GM19025 (cell line): ENCODE measurements at regions not wholly inside any gene's neighbourhood (a gene's known extent, or its start where the extent isn't known, plus 50 kb on each side); places are given as distances from the start of the nearest gene placed in this dataset.
"Not testable (repeated sequence)": the region's sequence is repeated elsewhere in the genome, so short reads cannot be mapped to it uniquely, and the experiment has no call there.

Experiments
- ATAC-seq: cut with Tn5 transposase; IDR thresholded peaks from one replicate; pipeline ENCODE4 v1.9.1; 2021; ENCODE audit warnings: mild to moderate bottlenecking, low read depth, moderate library complexity; ENCODE audit not compliant: unreplicated experiment

DNA sequence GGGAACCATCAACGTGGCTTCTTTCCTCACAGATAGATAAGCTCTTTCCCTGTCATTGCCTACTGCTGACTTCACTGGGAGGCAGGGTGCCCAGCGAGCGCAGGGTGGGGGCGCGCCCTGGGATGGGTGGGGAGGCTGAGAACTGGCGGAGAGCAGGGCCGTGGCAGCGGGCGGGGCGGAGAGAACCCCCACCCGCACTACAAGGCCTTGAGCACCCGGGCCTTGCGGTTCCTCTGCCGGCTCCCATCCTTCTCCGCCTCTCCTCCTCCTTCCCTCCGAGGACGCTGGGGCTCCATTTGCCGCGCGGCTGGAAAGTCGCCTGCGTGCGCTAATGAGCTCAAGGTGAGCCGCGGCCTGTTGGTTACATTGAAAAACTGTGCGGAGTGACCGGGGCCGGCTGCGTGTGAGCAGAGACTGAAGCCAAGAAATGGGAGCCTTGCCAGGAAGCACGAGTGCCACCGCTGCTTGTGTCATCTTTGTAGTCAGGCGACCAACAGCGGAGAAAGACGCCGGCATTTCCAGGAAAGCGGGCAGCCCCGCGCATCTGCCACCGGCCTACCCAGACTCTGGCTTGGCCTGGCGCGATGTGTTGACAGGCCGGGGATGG lies 963.5 kb upstream of the SLC35B3 start:
- no peak for ATAC-seq

DNA sequence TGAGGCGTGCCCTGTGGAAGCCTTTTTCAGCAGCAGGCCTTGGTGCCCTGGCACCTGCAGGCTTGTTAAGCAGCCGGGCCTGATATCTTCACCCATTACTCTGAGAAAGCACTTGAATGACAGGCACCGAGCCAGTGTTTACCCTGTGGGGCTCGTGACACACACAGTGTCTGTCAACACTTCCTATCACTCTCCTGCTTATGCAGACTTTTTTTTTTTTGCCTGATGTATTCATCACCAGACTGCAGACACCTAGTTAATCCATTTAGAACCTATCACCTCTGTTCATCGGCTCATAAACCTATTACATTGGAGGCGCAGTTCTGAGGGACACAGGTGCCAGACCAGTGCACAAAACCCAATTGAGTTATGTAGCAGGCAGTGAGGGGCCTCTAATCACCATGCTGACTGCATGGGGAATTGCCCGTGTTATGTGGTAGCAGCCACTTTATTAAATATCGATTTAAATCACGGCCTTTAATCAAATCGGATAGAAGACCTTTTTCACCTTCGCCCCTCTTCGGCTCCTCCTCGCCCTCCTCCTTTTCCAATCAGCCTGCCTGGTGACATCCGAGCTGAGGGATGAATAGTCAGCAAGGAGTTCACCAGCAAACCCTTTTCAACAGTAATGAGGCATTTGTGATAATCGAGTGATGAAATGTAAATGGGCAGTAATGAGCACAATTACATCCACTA lies 962.9 kb upstream of the SLC35B3 start:
- no peak for ATAC-seq

DNA sequence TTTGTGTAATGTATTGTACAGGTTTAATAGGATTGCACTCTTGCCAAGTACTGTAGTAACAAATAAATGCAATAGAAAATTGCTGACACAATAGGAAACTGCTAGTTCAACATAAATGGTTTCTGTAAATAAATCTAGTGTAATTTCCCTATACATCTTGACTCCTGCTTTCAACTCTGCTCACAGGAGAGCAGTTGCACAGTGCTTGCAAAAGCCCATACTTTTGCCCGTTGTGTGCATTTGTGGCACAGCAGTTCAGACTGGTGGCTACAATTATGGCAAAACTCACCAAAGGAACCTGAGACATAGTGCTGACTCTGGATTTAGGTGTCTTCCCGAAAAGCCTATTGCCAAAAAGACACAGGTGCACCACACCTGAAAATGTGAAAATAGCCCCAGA lies 953.3 kb upstream of the SLC35B3 start:
- ATAC-seq = no peak

DNA sequence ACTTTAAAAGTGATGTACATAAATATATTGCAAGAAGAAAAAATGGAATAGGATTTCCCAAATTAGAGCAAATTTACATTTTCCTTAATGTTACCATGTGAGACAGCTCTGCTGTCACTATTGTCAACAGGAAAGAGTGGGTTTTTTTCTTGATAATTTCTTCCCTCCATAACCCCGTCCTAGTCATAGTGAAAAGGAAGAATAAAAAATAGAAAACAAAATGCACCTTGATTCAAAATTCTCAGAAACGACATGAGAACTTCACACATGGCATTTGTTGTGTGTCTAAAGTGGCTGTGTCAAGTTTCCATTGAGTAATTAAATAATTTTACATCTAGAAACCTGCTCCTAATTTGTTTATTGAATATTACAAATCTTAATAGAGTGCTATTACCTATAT lies 945.2 kb upstream of the SLC35B3 start:
- no peak for ATAC-seq

DNA sequence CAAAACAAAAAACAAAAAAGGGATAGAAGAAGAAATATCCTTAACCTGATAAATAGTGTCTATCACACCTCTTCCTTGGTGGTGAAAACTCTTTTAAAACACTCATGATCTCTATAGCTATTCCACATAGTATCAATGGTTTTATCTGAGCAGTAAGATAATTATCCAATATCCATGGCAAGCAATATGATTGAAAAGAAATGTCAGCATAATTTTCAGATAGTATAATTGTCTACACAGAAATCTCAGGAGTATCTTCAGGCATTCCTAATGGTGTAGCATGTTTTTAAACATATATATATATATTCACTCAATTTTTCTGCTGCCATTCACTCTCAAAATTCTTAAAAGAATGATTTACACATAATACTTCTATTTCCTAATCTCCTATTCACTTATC lies 938.0 kb upstream of the SLC35B3 start:
- no peak for ATAC-seq

DNA sequence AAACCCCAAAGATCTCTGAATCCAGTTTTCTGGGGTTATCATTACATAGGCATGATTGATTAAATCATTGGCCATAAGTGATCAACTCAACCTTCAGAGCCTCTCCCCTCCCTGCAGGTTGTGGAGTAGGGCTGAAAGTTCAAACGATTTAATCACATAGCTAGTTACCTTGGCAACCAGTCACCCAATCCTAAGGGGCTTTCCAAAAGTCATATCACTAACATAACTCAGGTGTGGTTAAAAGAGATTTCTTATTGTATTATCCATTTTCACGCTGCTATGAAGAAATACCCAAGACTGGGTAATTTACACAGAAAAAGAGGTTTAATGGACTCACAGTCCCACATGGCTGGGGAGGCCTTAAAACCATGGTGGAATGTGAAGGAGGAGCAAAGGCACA lies 935.1 kb upstream of the SLC35B3 start:
- no peak for ATAC-seq

DNA sequence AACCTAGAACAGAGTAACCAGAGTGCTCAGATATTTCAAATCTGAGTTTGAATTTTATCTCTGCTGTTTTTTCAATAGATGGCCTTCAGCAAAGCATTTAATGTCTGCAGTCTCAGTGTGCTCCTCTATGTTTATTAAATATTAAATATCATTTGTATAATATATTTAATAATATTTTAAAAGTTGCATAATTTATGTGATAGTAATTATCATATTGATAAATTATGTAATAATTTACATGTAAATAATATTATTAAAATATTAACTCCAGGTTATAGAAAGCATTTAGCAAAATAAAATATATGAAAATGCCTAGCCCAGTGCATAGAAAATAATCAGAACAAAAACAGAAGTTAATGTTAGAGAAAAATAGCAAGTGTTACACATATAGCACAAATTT lies 930.0 kb upstream of the SLC35B3 start:
- no peak for ATAC-seq

DNA sequence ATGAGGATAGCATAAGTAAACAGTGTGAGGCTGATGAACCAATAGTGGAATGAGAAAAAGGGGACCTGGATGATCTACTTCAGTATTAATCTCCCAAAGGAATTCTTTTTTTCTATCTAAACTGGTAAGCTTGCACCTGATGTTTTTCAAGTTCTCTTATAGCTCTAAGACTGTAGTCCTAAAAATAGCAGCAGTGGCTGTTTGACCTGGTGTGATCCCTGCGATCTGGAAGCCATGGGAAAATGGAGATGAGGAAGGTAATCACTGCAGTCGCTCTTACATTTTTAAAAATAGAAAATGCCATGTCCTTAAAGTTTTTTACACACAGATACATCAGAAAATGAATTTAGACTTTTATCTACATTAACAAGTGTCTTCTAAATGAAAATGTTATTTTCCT lies 926.4 kb upstream of the SLC35B3 start:
- no peak for ATAC-seq

DNA sequence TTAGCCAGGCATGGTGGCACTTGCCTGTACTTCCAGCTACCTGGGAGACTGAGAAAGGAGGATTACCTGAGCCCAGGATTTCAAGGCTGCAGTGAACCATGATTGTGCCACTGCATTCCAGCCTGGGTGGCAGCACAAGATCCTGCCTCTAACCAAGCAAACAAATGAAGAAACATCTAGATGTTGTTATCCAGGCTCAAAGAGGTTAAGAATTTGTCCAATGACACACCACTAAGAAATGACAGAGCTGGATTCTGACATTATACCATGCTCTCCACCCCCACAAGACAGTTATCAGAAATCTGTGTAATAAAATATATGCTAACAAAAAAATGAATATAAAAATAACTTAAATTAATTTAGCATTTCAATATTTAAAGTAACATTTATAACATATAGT lies 925.5 kb upstream of the SLC35B3 start:
- ATAC-seq = no peak

DNA sequence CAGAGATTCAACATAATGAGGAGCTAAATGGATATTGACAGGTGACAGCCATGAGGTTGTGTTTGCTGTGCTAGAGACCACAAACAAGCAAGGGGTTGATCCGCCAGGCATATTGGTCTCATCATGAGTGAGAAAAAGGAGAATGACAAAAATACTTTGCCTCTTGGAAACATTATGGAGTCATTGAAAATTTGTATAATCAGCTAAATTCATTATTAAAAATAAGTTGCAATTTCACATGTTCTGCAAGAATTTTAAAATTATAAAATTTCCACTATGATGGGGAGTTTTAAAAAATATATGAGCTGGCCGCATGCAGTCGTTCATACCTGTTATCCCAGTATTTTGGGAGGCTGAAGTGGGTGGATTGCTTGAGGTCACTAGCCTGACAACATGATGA lies 912.3 kb upstream of the SLC35B3 start:
- no peak for ATAC-seq

DNA sequence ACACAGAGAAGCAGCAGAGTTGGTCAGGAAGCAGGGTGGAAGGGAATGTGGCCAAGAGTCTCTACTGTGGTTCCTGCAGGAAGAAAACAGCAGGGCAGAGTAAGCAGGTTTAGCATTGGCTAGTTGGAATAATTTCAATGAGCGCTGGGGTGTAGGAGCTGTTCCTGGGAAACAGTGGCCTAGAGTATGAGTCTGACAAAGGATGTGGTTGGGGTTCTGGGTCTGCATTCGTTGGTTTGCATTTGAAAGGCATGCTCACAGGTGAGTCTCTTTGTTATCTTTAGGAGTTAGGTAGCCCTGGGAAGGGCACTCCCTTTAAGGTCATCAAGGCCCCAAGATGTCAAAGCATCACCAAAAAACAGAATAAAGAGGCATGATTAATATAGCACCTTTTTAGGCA lies 911.6 kb upstream of the SLC35B3 start:
- ATAC-seq = no peak

DNA sequence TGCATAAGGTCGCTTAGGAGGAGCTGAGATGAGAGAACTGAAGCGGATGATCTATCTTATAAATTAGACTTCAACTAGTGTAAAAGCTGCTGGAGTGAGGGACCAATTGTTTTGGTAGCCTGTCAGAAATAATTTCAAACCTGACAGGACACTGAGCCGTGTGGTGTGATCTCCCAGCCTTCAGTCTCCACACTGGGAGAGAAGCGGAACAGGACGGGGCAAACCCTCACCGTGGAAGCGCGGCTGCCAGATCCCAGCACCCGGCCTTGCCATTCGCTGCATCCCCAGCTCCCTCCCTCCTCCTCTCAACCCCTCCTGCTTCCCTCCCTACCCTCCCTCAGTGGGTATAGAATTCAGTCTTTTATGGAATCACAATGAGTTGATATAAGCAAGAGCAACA lies 900.1 kb upstream of the SLC35B3 start:
- ATAC-seq = no peak

DNA sequence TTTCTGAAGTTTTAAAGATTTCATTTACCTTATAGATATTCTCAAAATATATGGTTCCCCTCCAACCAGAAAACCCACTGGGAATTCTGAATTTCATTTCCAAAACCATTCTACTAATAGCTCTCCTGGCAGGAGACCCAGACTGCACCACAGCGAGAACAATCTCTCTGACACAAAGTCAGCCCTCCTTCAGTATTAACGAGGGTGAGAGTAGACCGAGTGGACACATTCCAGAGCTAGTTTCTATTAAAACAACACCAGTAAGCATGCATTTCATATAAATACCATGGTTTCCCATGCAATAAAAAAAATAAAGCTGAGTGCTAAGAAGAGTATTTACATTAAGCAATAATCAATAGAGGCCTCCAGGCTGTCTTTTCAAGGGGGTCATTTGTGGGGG lies 899.6 kb upstream of the SLC35B3 start:
- ATAC-seq = no peak

DNA sequence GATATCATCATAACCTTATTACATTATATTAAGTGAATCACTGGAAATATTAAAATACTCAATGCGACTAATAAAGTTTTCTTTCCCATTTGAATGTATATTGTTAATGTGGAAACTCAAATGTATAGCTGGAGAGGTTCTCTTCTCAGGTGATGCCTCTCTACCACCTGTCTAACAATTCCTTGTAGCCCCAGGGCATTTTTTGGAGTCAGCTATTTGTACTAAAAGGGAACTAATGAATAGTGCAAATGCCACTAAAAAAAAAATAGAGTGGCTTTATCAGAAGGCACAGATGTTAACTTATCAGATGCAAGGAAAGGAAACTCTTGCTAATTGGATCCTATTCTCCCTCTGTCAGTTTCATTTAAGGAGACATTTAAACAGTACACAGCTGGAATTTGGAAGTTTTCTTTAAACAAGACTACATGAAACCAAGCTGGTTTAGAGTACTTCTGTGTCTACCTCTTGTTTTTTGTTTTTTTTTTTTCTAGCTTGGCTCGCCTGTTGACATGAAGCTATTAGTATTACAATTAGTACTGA lies 897.0 kb upstream of the SLC35B3 start:
- ATAC-seq = no peak

DNA sequence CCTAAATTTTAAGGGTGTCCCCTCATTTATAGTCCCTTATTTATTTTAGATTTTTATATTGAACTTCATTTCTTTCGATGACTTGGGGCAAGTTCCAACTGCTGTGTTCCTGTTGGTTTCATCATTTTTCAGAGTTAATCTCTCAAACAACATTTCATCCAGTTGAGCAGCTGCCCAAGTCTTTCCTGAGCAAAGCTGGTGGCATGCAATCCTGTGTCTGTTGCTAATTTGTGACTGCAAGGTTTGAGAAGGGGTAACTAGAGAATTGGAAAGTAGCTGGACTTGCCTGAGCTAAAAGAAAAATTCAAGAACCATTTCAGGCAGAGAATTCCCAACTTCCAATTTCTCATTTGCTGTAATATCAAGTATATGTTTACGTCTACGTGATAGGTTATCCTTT lies 881.5 kb upstream of the SLC35B3 start:
- ATAC-seq = no peak

DNA sequence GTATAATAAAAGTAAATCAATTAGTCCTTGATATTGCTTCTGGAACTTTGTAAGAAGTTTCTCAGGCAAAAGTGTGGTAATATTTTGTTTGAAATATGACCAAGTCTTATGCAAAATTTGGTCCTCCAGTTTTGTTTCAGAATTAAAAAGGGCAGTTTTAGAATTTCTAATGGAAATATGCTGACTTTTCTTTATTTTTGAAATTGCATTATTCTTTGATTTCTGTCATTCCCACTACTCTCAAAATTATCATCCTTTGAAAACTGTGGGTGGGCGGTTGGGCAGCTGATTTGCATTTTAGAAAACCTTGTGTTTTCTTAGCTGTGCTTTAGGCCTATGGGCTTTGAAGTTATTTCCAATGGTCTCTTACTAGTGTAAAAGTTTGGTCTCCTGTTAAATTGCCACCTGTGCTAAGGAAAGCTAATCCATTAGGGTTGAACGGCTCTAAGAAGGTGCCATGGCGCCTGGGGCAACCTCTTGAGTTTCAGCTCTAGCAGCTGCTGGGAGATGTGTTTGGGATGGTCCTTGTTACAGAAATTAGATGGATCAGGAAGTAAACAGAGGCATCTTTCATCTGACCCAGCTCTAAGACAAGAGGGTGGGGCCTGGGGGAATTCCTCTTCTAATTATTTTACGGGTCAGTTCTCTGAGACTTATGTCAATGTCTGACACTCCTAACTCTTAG lies 880.8 kb upstream of the SLC35B3 start:
- no peak for ATAC-seq

DNA sequence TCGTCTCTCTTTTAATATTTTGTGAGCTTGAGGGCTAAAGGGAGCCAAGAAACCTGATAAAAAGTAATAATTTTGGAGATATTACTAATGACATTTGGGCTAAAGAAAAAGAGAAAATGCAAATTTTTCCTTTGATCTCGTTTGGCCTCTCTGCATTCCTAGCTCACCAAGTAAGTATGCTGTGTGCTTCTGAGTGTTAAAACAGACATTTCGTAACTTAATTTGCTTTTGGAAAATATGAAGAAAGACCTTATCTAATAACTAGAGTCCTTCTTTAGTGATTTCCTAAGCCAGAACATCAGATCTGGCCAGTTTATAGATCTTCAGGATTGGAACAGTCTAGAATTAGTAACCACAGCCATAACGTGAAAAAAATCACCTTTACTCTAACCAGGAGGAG lies 872.9 kb upstream of the SLC35B3 start:
- ATAC-seq = no peak

DNA sequence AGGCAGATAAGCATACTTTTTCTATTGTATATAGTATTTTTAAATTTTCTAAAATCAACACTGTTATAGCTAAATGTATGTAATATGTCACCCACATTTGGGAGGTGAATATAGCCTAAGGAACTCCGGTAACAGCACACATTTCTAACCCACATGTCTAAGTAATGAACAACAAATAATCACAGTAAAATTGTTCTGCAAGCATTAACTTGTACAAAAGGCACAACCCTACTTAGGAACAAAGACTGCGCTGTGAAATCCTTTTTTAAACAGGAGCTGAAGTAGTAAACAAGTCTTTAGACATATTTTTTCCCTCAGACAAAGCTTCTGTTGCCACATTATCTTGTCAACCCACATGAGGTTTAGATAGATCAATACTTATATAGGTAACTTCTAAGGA lies 872.4 kb upstream of the SLC35B3 start:
- ATAC-seq = no peak

DNA sequence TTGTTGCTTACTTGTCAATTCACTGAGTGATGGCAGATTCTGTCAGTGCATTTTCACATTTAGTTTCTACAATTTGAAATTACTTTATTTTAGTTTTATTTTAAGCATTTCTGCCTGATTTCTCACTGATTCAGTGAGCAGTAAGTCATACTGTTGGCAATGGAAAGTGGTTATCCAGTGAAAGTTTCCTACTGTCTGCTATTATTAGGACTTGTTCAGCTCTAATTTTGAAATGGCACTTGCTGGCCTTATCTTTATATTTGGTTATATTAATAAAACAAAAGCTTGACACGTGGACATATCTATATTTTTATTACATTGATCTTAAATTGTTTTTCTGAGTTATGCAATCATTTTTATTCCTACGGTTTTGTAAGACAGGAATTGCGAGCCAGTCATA lies 871.8 kb upstream of the SLC35B3 start:
- no peak for ATAC-seq

DNA sequence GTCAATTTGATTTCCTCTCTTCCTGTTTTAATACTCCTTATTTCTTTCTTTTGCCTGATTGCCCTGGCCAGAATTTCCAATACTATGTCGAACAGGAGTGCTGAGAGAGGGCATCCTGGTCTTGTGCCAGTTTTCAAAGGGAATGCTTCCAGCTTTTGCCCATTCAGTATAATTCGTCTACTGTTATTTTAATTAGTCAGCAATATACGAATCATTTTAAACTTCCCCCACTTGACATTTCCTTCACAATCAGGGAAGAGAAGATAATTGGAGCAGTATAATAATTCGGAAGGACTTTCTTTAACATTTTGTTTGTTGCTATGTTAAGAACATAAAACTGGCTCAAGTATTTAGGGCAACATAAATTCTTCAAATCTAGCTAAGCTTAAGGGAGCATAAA lies 860.3 kb upstream of the SLC35B3 start:
- ATAC-seq = no peak

DNA sequence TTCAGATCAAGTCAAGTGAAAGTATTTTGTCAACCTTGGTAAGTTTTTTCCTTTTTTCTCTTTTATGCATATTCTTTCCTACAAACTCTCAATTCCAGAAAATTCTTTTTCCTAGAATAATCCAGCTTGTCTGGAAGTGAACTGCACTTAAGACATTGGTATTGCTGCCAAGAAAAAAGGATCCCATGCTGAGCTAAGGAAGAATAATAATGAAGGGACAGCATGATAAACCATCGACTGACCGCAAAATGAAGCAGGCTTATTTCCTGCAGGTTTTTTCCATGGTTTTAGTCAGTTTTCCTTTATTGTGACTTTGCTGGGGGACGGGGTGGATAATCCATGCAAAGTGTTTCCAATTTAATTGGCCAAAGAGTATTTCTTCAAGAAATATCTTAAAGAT lies 857.6 kb upstream of the SLC35B3 start:
- ATAC-seq = no peak

DNA sequence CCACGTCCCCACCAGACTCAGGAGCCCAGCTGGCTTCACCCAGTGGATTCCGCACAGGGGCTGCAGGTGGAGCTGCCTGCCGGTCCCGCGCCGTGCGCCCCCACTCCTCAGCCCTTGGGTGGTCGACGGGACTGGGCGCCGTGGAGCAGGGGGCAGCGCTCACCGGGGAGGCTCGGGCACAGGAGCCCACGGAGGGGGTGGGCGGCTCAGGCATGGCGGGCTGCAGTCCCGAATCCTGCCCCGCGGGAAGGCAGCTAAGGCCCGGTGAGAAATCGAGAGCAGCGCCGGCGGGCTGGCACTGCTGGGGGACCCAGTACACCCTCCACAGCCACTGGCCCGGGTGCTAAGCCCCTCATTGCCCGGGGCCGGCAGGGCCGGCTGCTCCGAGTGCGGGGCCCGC lies 855.0 kb upstream of the SLC35B3 start:
- ATAC-seq = not testable (repeated sequence)
